ENCODE measurements at regions not wholly inside any gene's neighbourhood (a gene's known extent, or its start where the extent isn't known, plus 50 kb on each side); places are given as distances from the start of the nearest gene placed in this dataset.

DNA sequence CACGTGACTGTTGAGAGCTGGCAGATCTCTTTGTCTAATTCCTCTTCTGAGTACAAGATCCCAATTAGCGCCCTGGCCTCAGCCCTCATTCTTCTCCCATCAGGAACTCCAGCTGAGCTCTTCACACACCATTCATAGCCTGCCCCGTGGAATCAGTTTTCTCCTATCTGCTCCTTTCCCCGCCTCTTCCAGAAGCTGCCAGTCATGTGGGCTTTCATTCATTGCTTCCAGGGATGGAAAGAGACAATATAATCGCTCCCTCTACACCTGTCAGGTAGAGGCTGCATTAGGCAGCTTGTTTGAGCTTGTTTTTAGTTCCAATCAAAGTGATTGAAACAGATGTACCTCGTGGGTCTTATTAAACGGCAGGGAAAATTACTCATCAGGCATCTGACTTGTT lies 515.8 kb downstream of the TYW1 start:
- TF ChIP-seq, protein P1, sequence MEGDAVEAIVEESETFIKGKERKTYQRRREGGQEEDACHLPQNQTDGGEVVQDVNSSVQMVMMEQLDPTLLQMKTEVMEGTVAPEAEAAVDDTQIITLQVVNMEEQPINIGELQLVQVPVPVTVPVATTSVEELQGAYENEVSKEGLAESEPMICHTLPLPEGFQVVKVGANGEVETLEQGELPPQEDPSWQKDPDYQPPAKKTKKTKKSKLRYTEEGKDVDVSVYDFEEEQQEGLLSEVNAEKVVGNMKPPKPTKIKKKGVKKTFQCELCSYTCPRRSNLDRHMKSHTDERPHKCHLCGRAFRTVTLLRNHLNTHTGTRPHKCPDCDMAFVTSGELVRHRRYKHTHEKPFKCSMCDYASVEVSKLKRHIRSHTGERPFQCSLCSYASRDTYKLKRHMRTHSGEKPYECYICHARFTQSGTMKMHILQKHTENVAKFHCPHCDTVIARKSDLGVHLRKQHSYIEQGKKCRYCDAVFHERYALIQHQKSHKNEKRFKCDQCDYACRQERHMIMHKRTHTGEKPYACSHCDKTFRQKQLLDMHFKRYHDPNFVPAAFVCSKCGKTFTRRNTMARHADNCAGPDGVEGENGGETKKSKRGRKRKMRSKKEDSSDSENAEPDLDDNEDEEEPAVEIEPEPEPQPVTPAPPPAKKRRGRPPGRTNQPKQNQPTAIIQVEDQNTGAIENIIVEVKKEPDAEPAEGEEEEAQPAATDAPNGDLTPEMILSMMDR (conservative IDR thresholded peaks at IDR 0.05 in 1 of 2, IDR thresholded peaks at IDR 0.05 in 1 of 2; ENCODE audit: low read depth in 1 of 2, low read length in 2 of 2), result no peak
- no peak for TF ChIP-seq EZH2 (IDR thresholded peaks at IDR 0.05; ENCODE audit: low read length, missing control alignments)

Data from fibroblast of lung (primary cell).